Vagina (tissue), 2 donors: ENCODE measurements at regions not wholly inside any gene's neighbourhood (a gene's known extent, or its start where the extent isn't known, plus 50 kb on each side); places are given as distances from the start of the nearest gene placed in this dataset.
"Not testable (repeated sequence)": the region's sequence is repeated elsewhere in the genome, so short reads cannot be mapped to it uniquely, and the experiment has no call there.

Source experiments
- DNase-seq, 2 donors: peaks; one replicate each; pipeline ENCODE4 v3.0.0-alpha.2; 2017; ENCODE audit errors: extremely low spot score in 2 of 2
- H3K27ac ChIP-seq: fragments of 200-600 bp; sonication (generic); one replicate; pipeline ENCODE4 v1.5.1; 2019
- H3K27me3 ChIP-seq: fragments of 200-600 bp; sonication (generic); one replicate; pipeline ENCODE4 v1.5.1; 2019
- H3K36me3 ChIP-seq, 2 donors: fragments of 200-600 bp; sonication (generic); one replicate each; pipeline ENCODE4 v1.5.1; 2017 to 2019
- H3K4me1 ChIP-seq: fragments of 200-600 bp; sonication (generic); one replicate; pipeline ENCODE4 v1.5.1; 2019
- H3K4me3 ChIP-seq, 2 donors: fragments of 200-600 bp; sonication (generic); 1 replicate in 1 of 2; 2 replicates in 1 of 2; pipeline ENCODE4 v1.5.1; 2016 to 2019
- H3K9me3 ChIP-seq: fragments of 200-600 bp; sonication (generic); one replicate; pipeline ENCODE4 v1.5.1; 2019
- CTCF ChIP-seq, 3 experiments: fragments of 450-650 bp in 2 of 3; fragments of 200-600 bp in 1 of 3; sonication (generic) in 1 of 3; IDR thresholded peaks; one replicate each; pipeline ENCODE4 v1.5.1; 2017 to 2019; ENCODE audit warnings: antibody characterized with exemption in 3 of 3, mild to moderate bottlenecking in 2 of 3, moderate library complexity in 2 of 3
- POLR2A ChIP-seq, 2 donors: fragments of 450-650 bp; IDR thresholded peaks; one replicate each; pipeline ENCODE4 v1.6.1; 2017; ENCODE audit warnings: antibody characterized with exemption in 2 of 2, mild to moderate bottlenecking in 2 of 2, moderate library complexity in 2 of 2
- POLR2AphosphoS5 ChIP-seq, 2 donors: sonication (generic); formaldehyde crosslinking; IDR thresholded peaks; one replicate each; pipeline ENCODE4 v1.9.0; 2017; ENCODE audit warnings: antibody characterized with exemption in 2 of 2, mild to moderate bottlenecking in 2 of 2, low read depth in 1 of 2; ENCODE audit not compliant: insufficient read depth in 1 of 2
- intact Hi-C: fragments of 100-400 bp; cut with DNase I; formaldehyde crosslinking; loops from one replicate; pipeline ENCODE4 v1.15.1; 2023

DNA sequence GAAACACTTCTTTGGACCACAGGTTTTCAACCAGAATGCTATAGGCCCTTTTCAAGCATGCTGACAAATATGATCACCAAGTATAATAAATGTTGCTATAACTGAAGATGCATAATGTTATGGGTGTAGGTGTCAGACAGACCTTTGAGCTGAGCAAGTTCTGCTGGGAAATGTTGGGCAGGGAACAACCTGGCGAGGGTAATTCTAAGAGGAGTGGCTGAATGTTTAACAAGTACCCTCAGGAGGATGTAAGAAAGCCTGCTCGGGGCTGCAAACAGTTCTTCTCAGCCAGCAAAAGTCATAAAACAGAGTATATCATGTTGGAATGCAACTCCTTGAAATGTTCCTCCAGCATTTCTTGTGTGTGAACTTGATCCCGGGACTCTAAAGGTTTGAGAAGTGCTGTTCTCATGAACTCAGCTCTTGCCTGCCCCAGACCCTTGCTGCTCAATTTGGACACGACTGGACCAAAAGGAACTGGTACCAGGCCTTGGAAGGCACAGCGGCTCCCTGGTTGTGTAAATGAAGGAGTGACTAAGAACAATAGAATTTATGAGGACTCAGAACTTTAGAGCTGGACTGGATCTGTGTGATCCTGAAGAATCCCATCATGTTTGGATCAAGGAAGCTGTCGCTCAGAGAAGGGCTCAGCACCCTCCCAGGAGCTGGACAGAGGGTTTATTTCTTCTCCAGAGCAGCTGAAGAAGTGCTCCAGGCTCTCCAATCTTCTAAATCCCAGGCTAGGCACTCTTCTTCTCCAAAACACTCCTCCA is 143.2 kb upstream of the ANK3 start:
- Histone ChIP-seq H3K4me1 (no peaks in the 10 kb centered on the region), H3K36me3 (no peaks in the 10 kb centered on the region), H3K4me3 (no peak overlapping the region), H3K9me3 (no peaks in the 10 kb centered on the region), H3K27ac (no peak overlapping the region), H3K27me3 (no peaks in the 10 kb centered on the region)
- TF ChIP-seq CTCF (IDR thresholded peaks at IDR 0.05) (no peak), POLR2A (IDR thresholded peaks at IDR 0.05) (no peak), POLR2AphosphoS5 (IDR thresholded peaks at IDR 0.05; ENCODE audit: insufficient read depth in 1 of 2, low read depth in 1 of 2) (no peak)
- intact Hi-C loops: no loop called here
- no peak for DNase-seq

- intact Hi-C loops: no loop called here
- Histone ChIP-seq H3K9me3 (no peaks in the 10 kb centered on the region), H3K27ac (no peak overlapping the region), H3K36me3 (no peaks in the 10 kb centered on the region), H3K27me3 (no peaks in the 10 kb centered on the region), H3K4me1 (peaks cover 2% of the 10 kb centered on the region), H3K4me3 (no peak overlapping the region)
- DNase-seq: no peak
- no peak for TF ChIP-seq CTCF (IDR thresholded peaks at IDR 0.05)
- no peak for TF ChIP-seq POLR2A (IDR thresholded peaks at IDR 0.05)
- no peak for TF ChIP-seq POLR2AphosphoS5 (IDR thresholded peaks at IDR 0.05; ENCODE audit: insufficient read depth in 1 of 2, low read depth in 1 of 2)
Measured at GRCh38 chr10:60531006-60531405, 141.3 kb upstream of the ANK3 start.

- TF ChIP-seq CTCF (IDR thresholded peaks at IDR 0.05) (no peak), POLR2AphosphoS5 (IDR thresholded peaks at IDR 0.05; ENCODE audit: insufficient read depth in 1 of 2, low read depth in 1 of 2) (no peak), POLR2A (IDR thresholded peaks at IDR 0.05) (no peak)
- intact Hi-C loops: no loop called here
- H3K9me3 ChIP-seq: no peaks in the 10 kb centered on the region
- H3K4me1 ChIP-seq: peaks cover 8% of the 10 kb centered on the region
- DNase-seq: no peak
- no peak overlapping the region for H3K4me3 ChIP-seq
- H3K36me3 ChIP-seq: no peaks in the 10 kb centered on the region
- H3K27ac ChIP-seq: no peak overlapping the region
- no peaks in the 10 kb centered on the region for H3K27me3 ChIP-seq
Measured at GRCh38 chr10:60527676-60528075, 138.0 kb upstream of the ANK3 start.

DNA sequence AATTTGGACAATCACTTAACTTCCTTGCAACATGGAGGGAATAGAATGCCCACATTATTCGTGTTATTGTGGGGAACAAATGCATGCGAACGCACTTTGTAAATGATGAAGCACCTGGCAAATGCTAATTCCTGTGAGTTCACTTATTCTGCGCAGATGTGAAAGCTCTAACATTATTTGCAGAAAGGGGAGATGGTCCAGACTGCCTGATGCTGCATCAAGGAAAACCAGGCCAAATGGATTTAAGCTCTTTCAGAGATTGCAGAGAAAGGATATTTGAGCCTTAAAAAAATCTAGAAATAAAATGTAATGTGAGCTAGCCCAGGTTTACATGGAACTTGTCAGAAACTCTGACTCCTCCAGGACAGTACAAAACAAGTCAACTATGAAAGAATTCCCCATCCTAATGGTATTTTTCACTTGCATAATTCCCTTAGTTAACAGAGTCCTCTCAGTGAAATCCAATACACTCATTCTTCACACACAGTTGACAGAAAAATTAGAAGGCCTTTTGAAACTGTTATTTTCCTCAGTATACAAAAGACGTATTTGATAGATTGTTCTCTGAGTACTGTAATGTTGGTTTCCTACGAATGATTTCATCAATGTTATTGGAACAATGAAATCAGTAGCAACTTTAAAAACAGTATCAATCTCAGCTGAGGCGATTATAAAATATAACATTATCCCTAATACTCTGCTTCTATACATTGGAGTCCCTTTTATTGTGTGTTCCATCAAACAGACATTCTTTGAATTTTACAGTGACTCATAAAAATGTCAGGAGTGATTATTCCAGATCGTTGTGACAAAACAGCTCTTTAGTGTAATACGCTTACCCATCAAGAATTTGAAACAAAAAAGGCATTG is 136.3 kb upstream of the ANK3 start:
- no peak for DNase-seq
- Histone ChIP-seq H3K4me1 (peaks cover 12% of the 10 kb centered on the region), H3K4me3 (no peak overlapping the region), H3K27me3 (no peaks in the 10 kb centered on the region), H3K36me3 (no peaks in the 10 kb centered on the region), H3K9me3 (no peaks in the 10 kb centered on the region), H3K27ac (no peak overlapping the region)
- TF ChIP-seq POLR2AphosphoS5 (IDR thresholded peaks at IDR 0.05; ENCODE audit: insufficient read depth in 1 of 2, low read depth in 1 of 2) (no peak), CTCF (IDR thresholded peaks at IDR 0.05) (no peak)
- intact Hi-C loops: no loop called here

GRCh38 chr10:60524541-60524940 is 134.9 kb upstream of the ANK3 start:
- Histone ChIP-seq H3K4me1 (peaks cover 12% of the 10 kb centered on the region), H3K4me3 (no peak overlapping the region), H3K9me3 (no peaks in the 10 kb centered on the region), H3K27ac (no peak overlapping the region), H3K36me3 (no peaks in the 10 kb centered on the region), H3K27me3 (no peaks in the 10 kb centered on the region)
- no peak for DNase-seq
- no peak for TF ChIP-seq POLR2AphosphoS5 (IDR thresholded peaks at IDR 0.05; ENCODE audit: insufficient read depth in 1 of 2, low read depth in 1 of 2)
- no peak for TF ChIP-seq CTCF (IDR thresholded peaks at IDR 0.05)
- TF ChIP-seq POLR2A (IDR thresholded peaks at IDR 0.05): no peak
- intact Hi-C loops: no loop called here

GRCh38 chr10:60523371-60523770 is 133.7 kb upstream of the ANK3 start:
- intact Hi-C loops: not testable (repeated sequence)
- peaks cover 12% of the 10 kb centered on the region for H3K4me1 ChIP-seq

More at GRCh38 chr10:60523371-60523770, 133.7 kb upstream of the ANK3 start:
- DNase-seq, H3K36me3 ChIP-seq, H3K9me3 ChIP-seq, H3K27ac ChIP-seq, H3K4me3 ChIP-seq, H3K27me3 ChIP-seq: not testable (repeated sequence)
